Gastroesophageal sphincter (tissue), 4 donors: ENCODE measurements at regions not wholly inside any gene's neighbourhood (a gene's known extent, or its start where the extent isn't known, plus 50 kb on each side); places are given as distances from the start of the nearest gene placed in this dataset.
A peak's percentile ranks its signal among the peaks of the same experiment; 100 is the strongest.
"Not testable (repeated sequence)": the region's sequence is repeated elsewhere in the genome, so short reads cannot be mapped to it uniquely, and the experiment has no call there.

ENCODE experiments used
- ATAC-seq: fragments of 150-250 bp; one replicate; pipeline ENCODE4 v1.9.1; 2016; ENCODE audit warnings: mild to moderate bottlenecking, moderate library complexity
- H3K27ac ChIP-seq, 4 donors: fragments of 200-600 bp; sonication (generic) in 3 of 4; 1 replicate in 3 of 4; 2 replicates in 1 of 4; pipeline ENCODE4 v1.5.1; 2016 to 2019
- H3K27me3 ChIP-seq: fragments of 200-600 bp; sonication (generic); one replicate; pipeline ENCODE4 v1.5.1; 2019
- H3K36me3 ChIP-seq, 2 donors: fragments of 200-600 bp; sonication (generic); one replicate each; pipeline ENCODE4 v1.5.1; 2019; ENCODE audit warnings: control low read depth in 1 of 2
- H3K4me1 ChIP-seq, 3 donors: fragments of 200-600 bp; sonication (generic); 1 replicate in 2 of 3; 2 replicates in 1 of 3; pipeline ENCODE4 v1.5.1; 2016 to 2019; ENCODE audit warnings: control low read depth in 2 of 3
- H3K4me3 ChIP-seq, 2 donors: fragments of 200-600 bp; sonication (generic); one replicate each; pipeline ENCODE4 v1.5.1; 2019; ENCODE audit warnings: mild to moderate bottlenecking in 1 of 2, moderate library complexity in 1 of 2
- H3K9me3 ChIP-seq, 3 donors: fragments of 200-600 bp; sonication (generic); one replicate each; pipeline ENCODE4 v1.5.1; 2017 to 2019; ENCODE audit warnings: control low read depth in 2 of 3
- CTCF ChIP-seq, 4 experiments: fragments of 200-600 bp in 2 of 4; fragments of 450-650 bp in 2 of 4; sonication (generic) in 1 of 4; IDR thresholded peaks; one replicate each; pipeline ENCODE4 v1.5.1; 2017 to 2019; ENCODE audit warnings: antibody characterized with exemption in 4 of 4, mild to moderate bottlenecking in 2 of 4, moderate library complexity in 2 of 4
- EP300 ChIP-seq: sonication (generic); formaldehyde crosslinking; IDR thresholded peaks from one replicate; pipeline ENCODE4 v1.6.1; 2017; ENCODE audit warnings: antibody characterized with exemption, mild to moderate bottlenecking
- POLR2A ChIP-seq, 2 donors: fragments of 450-650 bp; IDR thresholded peaks; one replicate each; pipeline ENCODE4 v1.6.1; 2017; ENCODE audit warnings: antibody characterized with exemption in 2 of 2, mild to moderate bottlenecking in 2 of 2, moderate library complexity in 1 of 2
- POLR2AphosphoS5 ChIP-seq: sonication (generic); formaldehyde crosslinking; IDR thresholded peaks from one replicate; pipeline ENCODE4 v1.6.1; 2017; ENCODE audit warnings: antibody characterized with exemption
- WGBS, 2 donors: methylation state at CpG; one replicate each; pipeline ENCODE4 v1.1.5; 2018; ENCODE audit warnings: low coverage in 1 of 2; 5-methylcytosine and 5-hydroxymethylcytosine counted together

GRCh38 chr9:2545881-2546490 lies 75.6 kb upstream of the VLDLR start:
- no peak overlapping the region for H3K4me3 ChIP-seq
- no peak for ATAC-seq
- no peaks in the 10 kb centered on the region for H3K4me1 ChIP-seq
- WGBS, 2 donors: 89 to 93% methylated on average over 6 of the region's 6 CpGs
- no peak for TF ChIP-seq EP300
- no peak for TF ChIP-seq POLR2A (IDR thresholded peaks at IDR 0.05)
- no peak for TF ChIP-seq CTCF (IDR thresholded peaks at IDR 0.05)
- TF ChIP-seq POLR2AphosphoS5: no peak
- no peaks in the 10 kb centered on the region for H3K9me3 ChIP-seq
- no peaks in the 10 kb centered on the region for H3K27me3 ChIP-seq
- H3K27ac ChIP-seq: no peak overlapping the region
- no peaks in the 10 kb centered on the region for H3K36me3 ChIP-seq

GRCh38 chr9:2555899-2556600 lies 65.5 kb upstream of the VLDLR start:
- H3K36me3 ChIP-seq, H3K4me3 ChIP-seq, ATAC-seq, H3K27me3 ChIP-seq, H3K9me3 ChIP-seq, H3K27ac ChIP-seq: not testable (repeated sequence)
- peaks cover 4 to 22% (median 9%) of the 10 kb centered on the region in 3 donors for H3K4me1 ChIP-seq
- WGBS, 2 donors: 81 to 88% methylated on average over 3 to 7 of the region's 7 CpGs

- no peak for ATAC-seq
- no peaks in the 10 kb centered on the region for H3K9me3 ChIP-seq
- TF ChIP-seq CTCF (IDR thresholded peaks at IDR 0.05) (no peak), EP300 (no peak), POLR2AphosphoS5 (no peak), POLR2A (IDR thresholded peaks at IDR 0.05) (no peak)
- no peaks in the 10 kb centered on the region for H3K27me3 ChIP-seq
- no peaks in the 10 kb centered on the region for H3K36me3 ChIP-seq
- H3K4me3 ChIP-seq: no peak overlapping the region
- H3K4me1 ChIP-seq: peaks cover 4 to 24% (median 9%) of the 10 kb centered on the region in 3 donors
- WGBS, 2 donors: 93 to 100% methylated on average over 1 of the region's 1 CpG
- no peak overlapping the region for H3K27ac ChIP-seq
Measured at GRCh38 chr9:2557693-2558092, 63.9 kb upstream of the VLDLR start.

GRCh38 chr9:2559192-2560152 lies 62.1 kb upstream of the VLDLR start:
- Histone ChIP-seq H3K4me3 (no peak overlapping the region), H3K4me1 (peaks cover 4 to 24% (median 9%) of the 10 kb centered on the region in 3 donors), H3K9me3 (no peaks in the 10 kb centered on the region), H3K27ac (peak overlapping the region; percentile 68 to 81 (median 76)), H3K36me3 (no peaks in the 10 kb centered on the region), H3K27me3 (no peaks in the 10 kb centered on the region)
- peak; percentile 93 for ATAC-seq
- 0% methylated on average over 4 of the region's 5 CpGs; no CpG with 5 or more reads in 1 of the 2 donors for WGBS, 2 donors
- no peak for TF ChIP-seq POLR2A (IDR thresholded peaks at IDR 0.05)
- no peak for TF ChIP-seq EP300
- TF ChIP-seq POLR2AphosphoS5: peak; percentile 75
- TF ChIP-seq CTCF (IDR thresholded peaks at IDR 0.05): peak in 1 of 4 experiments; percentile 31

GRCh38 chr9:2560180-2560579 lies 61.4 kb upstream of the VLDLR start:
- H3K4me1 ChIP-seq: peaks cover 4 to 26% (median 9%) of the 10 kb centered on the region in 3 donors
- no peak for ATAC-seq
- no peaks in the 10 kb centered on the region for H3K36me3 ChIP-seq
- no peaks in the 10 kb centered on the region for H3K27me3 ChIP-seq
- H3K9me3 ChIP-seq: no peaks in the 10 kb centered on the region
- H3K4me3 ChIP-seq: no peak overlapping the region
- TF ChIP-seq POLR2A (IDR thresholded peaks at IDR 0.05): no peak
- no peak for TF ChIP-seq CTCF (IDR thresholded peaks at IDR 0.05)
- TF ChIP-seq POLR2AphosphoS5: no peak
- no peak for TF ChIP-seq EP300
- H3K27ac ChIP-seq: peak overlapping the region in 3 of 4 donors; percentile 68 to 80 (median 72)
